GM18873 (cell line): ENCODE measurements at regions not wholly inside any gene's neighbourhood (a gene's known extent, or its start where the extent isn't known, plus 50 kb on each side); places are given as distances from the start of the nearest gene placed in this dataset.

ENCODE experiments used
- ATAC-seq: cut with Tn5 transposase; IDR thresholded peaks from one replicate; pipeline ENCODE4 v1.9.1; 2021; ENCODE audit warnings: mild to moderate bottlenecking, moderate library complexity, moderate number of reproducible peaks; ENCODE audit not compliant: unreplicated experiment, low FRiP score

DNA sequence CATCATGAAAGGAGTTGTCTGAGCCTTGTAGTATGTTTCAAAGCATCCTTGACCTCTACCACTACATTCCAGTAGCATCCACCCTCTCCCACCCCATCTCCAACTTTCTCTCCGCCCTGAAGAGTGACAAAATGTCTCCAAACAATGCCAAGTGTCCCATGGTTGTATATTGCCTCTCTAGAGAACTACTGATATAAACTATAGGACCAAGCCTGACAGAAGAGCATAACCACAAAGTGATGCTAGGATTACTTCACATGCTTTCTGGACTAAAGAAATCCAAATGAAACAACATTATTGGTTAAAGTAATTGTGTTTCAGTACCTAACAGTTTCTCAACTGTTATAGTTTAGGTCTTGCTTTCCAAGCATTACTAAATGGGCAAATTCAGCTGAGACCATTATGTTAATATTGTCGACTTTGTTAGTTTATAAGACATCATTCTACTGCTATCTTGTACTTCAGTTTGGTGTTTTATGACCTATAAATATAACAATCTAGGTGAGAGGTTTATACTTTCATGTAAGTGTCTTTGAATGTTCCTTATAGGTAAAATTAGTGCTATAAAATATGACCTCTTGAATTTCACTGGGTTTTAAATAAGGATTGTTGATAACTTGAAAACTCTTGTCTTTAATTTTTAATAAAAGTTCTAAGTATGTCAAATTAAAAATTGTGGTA is 117.4 kb downstream of the SUCNR1 start:
- no peak for ATAC-seq

- ATAC-seq = no peak
These were observed 119.0 kb downstream of the SUCNR1 start for GRCh38 chr3:151992326-151993041.

- no peak for ATAC-seq
These were observed 121.6 kb downstream of the SUCNR1 start for GRCh38 chr3:151995091-151995490.

DNA sequence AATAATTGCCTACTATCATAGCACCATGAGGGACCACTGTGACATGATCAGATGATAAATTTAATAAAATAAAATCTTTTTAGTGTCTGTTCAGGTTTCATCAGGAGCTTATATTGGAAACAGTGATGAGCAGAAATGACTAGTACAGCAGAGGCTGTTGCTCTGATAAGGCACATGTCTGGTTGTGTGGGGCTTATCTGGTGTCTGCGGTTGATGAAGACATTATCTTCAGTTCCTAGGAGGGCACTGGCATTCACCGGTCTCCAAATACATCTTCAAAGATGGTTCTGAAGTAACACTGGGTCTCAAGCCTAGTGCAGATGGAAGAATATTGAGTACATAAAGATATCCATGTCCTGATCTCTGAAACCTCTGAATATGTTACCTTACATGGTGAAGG is 125.3 kb downstream of the SUCNR1 start:
- ATAC-seq = no peak

DNA sequence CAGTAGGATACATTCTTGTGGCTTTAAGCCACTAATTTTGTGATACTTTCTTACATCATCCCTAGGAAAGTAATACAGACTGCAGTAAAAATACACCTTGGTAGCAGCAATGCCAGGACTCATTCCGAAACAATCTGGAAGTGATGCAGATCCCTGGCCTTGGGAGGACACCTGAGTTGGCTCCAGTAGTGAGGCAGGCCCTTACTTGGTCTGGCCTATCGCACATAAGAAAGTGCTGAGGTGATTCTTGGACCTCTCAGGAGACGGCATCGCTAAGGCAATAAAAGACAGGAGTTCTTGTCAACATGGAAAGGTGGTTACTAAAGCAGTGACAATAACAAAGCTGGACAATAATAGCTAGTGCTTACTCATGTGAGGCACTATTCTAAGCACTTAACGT is 126.5 kb downstream of the SUCNR1 start:
- no peak for ATAC-seq

- ATAC-seq = no peak
These were observed 138.6 kb downstream of the SUCNR1 start for GRCh38 chr3:152011812-152012735.

DNA sequence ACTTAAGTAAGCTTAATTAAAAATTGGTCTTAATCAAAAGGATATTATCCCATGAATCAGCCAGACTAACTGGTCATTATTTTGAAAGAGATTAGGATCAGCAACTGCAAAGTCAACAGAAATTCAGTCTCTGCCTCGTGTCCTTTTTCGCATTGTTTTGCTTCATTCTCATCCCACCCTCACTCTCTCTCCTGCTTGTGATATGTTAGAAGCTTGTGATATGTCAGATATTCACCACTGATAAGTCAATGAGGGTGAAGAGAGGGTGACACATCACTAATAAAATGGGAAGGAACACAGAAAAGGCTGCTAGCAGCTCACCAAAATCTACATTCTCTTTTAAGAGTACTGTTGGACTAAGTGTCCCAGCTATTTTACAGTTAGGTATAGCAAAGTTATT is 146.1 kb downstream of the SUCNR1 start:
- ATAC-seq = no peak

- ATAC-seq = no peak
These were observed 148.6 kb downstream of the SUCNR1 start for GRCh38 chr3:152021951-152022461.

GRCh38 chr3:152026033-152026556 is 152.7 kb downstream of the SUCNR1 start:
- no peak for ATAC-seq

GRCh38 chr3:152030320-152030719 is 156.9 kb downstream of the SUCNR1 start:
- no peak for ATAC-seq

GRCh38 chr3:152031321-152031720 is 157.9 kb downstream of the SUCNR1 start:
- ATAC-seq = no peak

DNA sequence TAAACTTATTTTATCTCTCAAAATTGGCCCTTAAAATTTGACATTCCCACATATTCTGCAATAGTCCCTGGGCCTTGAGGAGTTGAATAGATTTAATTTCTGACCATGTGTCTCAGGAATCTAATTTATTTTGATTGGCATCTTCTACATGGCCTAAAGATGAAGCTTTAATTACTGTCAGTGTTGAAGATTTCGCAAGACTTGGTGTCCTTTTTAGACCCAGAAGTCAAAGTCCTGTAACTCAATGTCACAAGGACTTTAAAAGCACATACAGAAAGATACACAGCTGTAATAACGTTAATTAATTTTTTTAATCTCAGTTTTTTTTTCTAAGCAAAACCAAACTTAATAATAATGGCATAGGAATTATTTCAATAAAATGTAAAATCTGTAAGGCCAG is 163.9 kb downstream of the SUCNR1 start:
- no peak for ATAC-seq

GRCh38 chr3:152037953-152038352 is 164.5 kb downstream of the SUCNR1 start:
- ATAC-seq = no peak

DNA sequence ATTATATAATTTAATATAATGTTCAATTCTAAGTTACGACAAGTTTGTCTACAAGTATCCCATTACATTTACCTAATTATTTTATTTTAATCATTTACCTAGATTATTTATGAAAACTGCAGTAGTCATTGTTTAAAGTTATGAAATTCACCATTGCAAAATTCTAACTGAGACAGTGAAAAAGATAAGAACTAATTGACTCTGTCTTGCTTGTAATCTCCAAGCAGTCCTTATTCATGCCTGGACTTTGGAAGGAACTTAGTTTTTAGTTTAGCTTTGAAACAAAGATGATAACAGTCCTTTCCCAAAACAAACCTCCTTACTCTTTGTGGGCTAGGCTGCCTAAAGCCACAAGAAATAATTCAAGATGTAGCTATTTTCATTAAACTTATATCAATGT is 165.0 kb downstream of the SUCNR1 start:
- no peak for ATAC-seq

GRCh38 chr3:152039887-152040286 is 166.4 kb downstream of the SUCNR1 start:
- peak; percentile 99 for ATAC-seq

GRCh38 chr3:152040319-152040718 is 166.9 kb downstream of the SUCNR1 start:
- ATAC-seq = no peak

- ATAC-seq = no peak
These were observed 170.2 kb downstream of the SUCNR1 start for GRCh38 chr3:152043620-152044019.

DNA sequence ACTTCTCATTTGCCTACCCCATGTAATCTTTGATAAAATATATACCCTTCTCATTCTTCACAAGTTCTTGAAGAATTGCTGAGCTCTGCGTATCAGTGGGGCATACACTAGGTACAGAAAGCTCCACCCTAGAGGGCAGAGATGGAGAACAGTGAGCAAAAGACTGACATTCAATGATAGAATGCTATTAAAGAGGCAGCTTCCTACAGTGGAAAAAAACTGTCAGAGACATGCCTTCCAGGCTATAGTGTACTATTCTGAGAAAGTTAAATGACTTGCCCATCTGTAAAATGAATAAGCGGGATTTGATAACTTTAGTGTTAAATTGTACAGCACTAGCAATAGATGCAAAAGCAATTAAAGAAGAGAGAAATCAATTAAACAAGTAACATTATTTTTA is 172.8 kb downstream of the SUCNR1 start:
- no peak for ATAC-seq

GRCh38 chr3:152047465-152047864 is 174.0 kb downstream of the SUCNR1 start:
- no peak for ATAC-seq

- no peak for ATAC-seq
These were observed 175.4 kb downstream of the SUCNR1 start for GRCh38 chr3:152048831-152049230.

DNA sequence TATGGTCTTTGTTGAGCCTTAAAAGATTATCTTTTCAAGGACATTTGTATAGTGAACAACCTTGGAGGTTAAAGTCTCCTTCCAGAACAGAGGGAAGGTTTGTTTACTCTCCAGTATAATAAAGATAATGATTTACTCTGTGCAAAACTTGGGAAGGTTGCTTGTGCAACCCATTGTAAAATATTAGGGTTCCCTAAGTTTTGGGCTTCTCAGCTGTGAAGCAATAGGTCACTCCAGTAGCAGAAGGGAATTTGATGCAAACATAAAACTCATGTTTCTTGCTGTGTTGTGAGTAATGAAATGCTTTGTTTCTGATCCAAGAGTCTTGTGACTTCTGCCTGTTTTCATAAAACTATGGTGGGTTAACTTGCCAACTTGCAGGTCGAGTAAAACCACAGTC is 177.5 kb downstream of the SUCNR1 start:
- ATAC-seq = no peak
